CD14-positive monocyte (primary cell): ENCODE measurements at regions not wholly inside any gene's neighbourhood (a gene's known extent, or its start where the extent isn't known, plus 50 kb on each side); places are given as distances from the start of the nearest gene placed in this dataset.
"Not testable (repeated sequence)": the region's sequence is repeated elsewhere in the genome, so short reads cannot be mapped to it uniquely, and the experiment has no call there.

Experiments
- DNase-seq, 3 donors: peaks; one replicate each; pipeline ENCODE4 v3.0.0-alpha.2; 2011 to 2022
- H2AFZ ChIP-seq: 2 replicates; pipeline ENCODE4 v1.6.0; 2012; ENCODE audit warnings: mild to moderate bottlenecking, low read depth, low read length, inconsistent platforms; ENCODE audit not compliant: insufficient read depth, poor library complexity, severe bottlenecking
- H3K27ac ChIP-seq, 2 donors: 1 replicate in 1 of 2; 2 replicates in 1 of 2; pipeline ENCODE4 v1.5.1; 2012 to 2013; ENCODE audit warnings: low read length in 2 of 2, control low read depth in 1 of 2, inconsistent platforms in 1 of 2, low read depth in 1 of 2, mild to moderate bottlenecking in 1 of 2
- H3K27me3 ChIP-seq, 2 donors: one replicate each; pipeline versions ENCODE4 v1.6.0 to v1.6.1; 2011 to 2013; ENCODE audit warnings: low read length in 2 of 2; ENCODE audit not compliant: control insufficient read depth in 2 of 2, insufficient read depth in 2 of 2
- H3K36me3 ChIP-seq, 2 donors: replicated peaks in 1 of 2; 1 replicate in 1 of 2; 2 replicates in 1 of 2; pipeline versions ENCODE4 v1.5.1 to v1.6.1; 2012 to 2013; ENCODE audit warnings: low read length in 2 of 2, control low read depth in 1 of 2, inconsistent platforms in 1 of 2, mild to moderate bottlenecking in 1 of 2; ENCODE audit not compliant: insufficient read depth in 2 of 2, control insufficient read depth in 1 of 2
- H3K4me1 ChIP-seq, 2 donors: 1 replicate in 1 of 2; 2 replicates in 1 of 2; pipeline versions ENCODE4 v1.5.1 to v1.6.1; 2012 to 2013; ENCODE audit warnings: low read length in 2 of 2, control low read depth in 1 of 2, inconsistent platforms in 1 of 2, mild to moderate bottlenecking in 1 of 2, moderate library complexity in 1 of 2; ENCODE audit not compliant: insufficient read depth in 2 of 2, control insufficient read depth in 1 of 2
- H3K4me2 ChIP-seq: replicated peaks from 2 replicates; pipeline ENCODE3; 2012; ENCODE audit warnings: low read length, moderate library complexity, mild to moderate bottlenecking; ENCODE audit not compliant: poor library complexity, severe bottlenecking; ENCODE audit errors: extremely low read depth
- H3K4me3 ChIP-seq, 3 experiments: fragments of 200-600 bp in 1 of 3; sonication (generic) in 1 of 3; replicated peaks in 1 of 3; 1 replicate in 2 of 3; 2 replicates in 1 of 3; pipeline ENCODE4 v1.5.1; 2011 to 2013; ENCODE audit warnings: low read length in 3 of 3, mild to moderate bottlenecking in 3 of 3, control low read depth in 2 of 3, low read depth in 2 of 3, inconsistent platforms in 1 of 3, moderate library complexity in 1 of 3
- H3K79me2 ChIP-seq: 2 replicates; pipeline ENCODE4 v1.6.0; 2012; ENCODE audit warnings: mild to moderate bottlenecking, control low read depth, inconsistent platforms, low read length, moderate library complexity; ENCODE audit not compliant: insufficient read depth
- H3K9ac ChIP-seq: 2 replicates; pipeline ENCODE4 v1.6.0; 2017; ENCODE audit warnings: low read length, mild to moderate bottlenecking; ENCODE audit not compliant: insufficient read depth, poor library complexity, severe bottlenecking
- H3K9me3 ChIP-seq, 2 donors: replicated peaks in 1 of 2; 1 replicate in 1 of 2; 2 replicates in 1 of 2; pipeline versions ENCODE4 v1.5.1 to v1.6.1; 2012 to 2013; ENCODE audit warnings: low read length in 2 of 2, control low read depth in 1 of 2; ENCODE audit not compliant: control insufficient read depth in 1 of 2, insufficient read depth in 1 of 2
- H4K20me1 ChIP-seq: 2 replicates; pipeline ENCODE4 v1.6.0; 2012; ENCODE audit warnings: mild to moderate bottlenecking, low read length, control low read depth, moderate library complexity; ENCODE audit not compliant: insufficient read depth
- H3K27ac Mint-ChIP-seq, 7 donors: one replicate each; pipeline ENCODE4 v1.8.0; 2020; ENCODE audit warnings: mild to moderate bottlenecking in 7 of 7, mixed read lengths in 7 of 7, moderate library complexity in 6 of 7, inconsistent platforms in 2 of 7
- H3K27me3 Mint-ChIP-seq, 3 donors: one replicate each; pipeline ENCODE4 v1.8.0; 2021 to 2022; ENCODE audit warnings: low read depth in 3 of 3, mild to moderate bottlenecking in 3 of 3, mixed read lengths in 3 of 3, moderate library complexity in 3 of 3, inconsistent platforms in 1 of 3
- H3K36me3 Mint-ChIP-seq, 2 donors: one replicate each; pipeline ENCODE4 v1.8.0; 2020; ENCODE audit warnings: mixed read lengths in 2 of 2, inconsistent platforms in 1 of 2, mild to moderate bottlenecking in 1 of 2
- H3K4me1 Mint-ChIP-seq: one replicate; pipeline ENCODE4 v1.8.0; 2020; ENCODE audit warnings: mild to moderate bottlenecking, mixed read lengths
- H3K4me3 Mint-ChIP-seq, 2 donors: one replicate each; pipeline ENCODE4 v1.8.0; 2020; ENCODE audit warnings: mild to moderate bottlenecking in 2 of 2, mixed read lengths in 2 of 2, moderate library complexity in 1 of 2
- H3K9me3 Mint-ChIP-seq, 7 donors: one replicate each; pipeline ENCODE4 v1.8.0; 2020 to 2022; ENCODE audit warnings: mixed read lengths in 7 of 7, mild to moderate bottlenecking in 6 of 7, moderate library complexity in 6 of 7, inconsistent platforms in 2 of 7
- WGBS: methylation state at CpG from one replicate; pipeline ENCODE4 v1.1.5; 2013; ENCODE audit warnings: missing lambda C conversion rate; ENCODE audit not compliant: insufficient coverage; 5-methylcytosine and 5-hydroxymethylcytosine counted together
- intact Hi-C, 2 donors: fragments of 100-400 bp; cut with micrococcal nuclease; formaldehyde crosslinking; loops; one replicate each; pipeline versions ENCODE4 v1.15.0 to v1.15.1; 2023
- TF ChIP-seq, protein P1 (sequence below): fragments of 200-600 bp; IDR thresholded peaks from one replicate; pipeline ENCODE4 v1.8.0; 2022; ENCODE audit warnings: antibody characterized with exemption, mild to moderate bottlenecking

DNA sequence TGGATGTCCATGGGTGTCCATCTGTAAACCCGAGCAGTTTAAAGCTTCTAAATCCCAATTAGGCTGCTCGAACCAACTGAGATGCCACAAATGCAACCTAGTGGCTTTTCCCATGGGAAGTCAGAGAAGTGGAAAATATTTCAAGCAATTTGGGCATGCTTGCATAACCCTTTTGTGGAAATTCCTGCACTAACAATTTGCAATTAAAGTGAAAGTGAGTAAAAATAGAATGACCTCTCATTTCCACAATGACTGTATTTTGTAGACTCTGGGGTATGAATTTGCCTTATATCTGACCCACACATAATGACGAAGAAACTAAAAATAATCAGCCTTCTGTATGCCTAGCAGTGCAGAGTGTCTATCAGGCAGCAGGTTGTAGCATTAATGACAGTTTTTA is 91.8 kb upstream of the TSC22D1 start:
- no peak for DNase-seq
- H4K20me1 ChIP-seq, result no peaks in the 10 kb centered on the region
- H3K36me3 ChIP-seq, result no peaks in the 10 kb centered on the region
- no peak overlapping the region for H3K4me3 Mint-ChIP-seq
- H3K27ac Mint-ChIP-seq, result no peak overlapping the region
- H3K9me3 Mint-ChIP-seq, result peaks cover 0 to 2% (median 0%) of the 10 kb centered on the region in 7 donors
- TF ChIP-seq, protein P1, sequence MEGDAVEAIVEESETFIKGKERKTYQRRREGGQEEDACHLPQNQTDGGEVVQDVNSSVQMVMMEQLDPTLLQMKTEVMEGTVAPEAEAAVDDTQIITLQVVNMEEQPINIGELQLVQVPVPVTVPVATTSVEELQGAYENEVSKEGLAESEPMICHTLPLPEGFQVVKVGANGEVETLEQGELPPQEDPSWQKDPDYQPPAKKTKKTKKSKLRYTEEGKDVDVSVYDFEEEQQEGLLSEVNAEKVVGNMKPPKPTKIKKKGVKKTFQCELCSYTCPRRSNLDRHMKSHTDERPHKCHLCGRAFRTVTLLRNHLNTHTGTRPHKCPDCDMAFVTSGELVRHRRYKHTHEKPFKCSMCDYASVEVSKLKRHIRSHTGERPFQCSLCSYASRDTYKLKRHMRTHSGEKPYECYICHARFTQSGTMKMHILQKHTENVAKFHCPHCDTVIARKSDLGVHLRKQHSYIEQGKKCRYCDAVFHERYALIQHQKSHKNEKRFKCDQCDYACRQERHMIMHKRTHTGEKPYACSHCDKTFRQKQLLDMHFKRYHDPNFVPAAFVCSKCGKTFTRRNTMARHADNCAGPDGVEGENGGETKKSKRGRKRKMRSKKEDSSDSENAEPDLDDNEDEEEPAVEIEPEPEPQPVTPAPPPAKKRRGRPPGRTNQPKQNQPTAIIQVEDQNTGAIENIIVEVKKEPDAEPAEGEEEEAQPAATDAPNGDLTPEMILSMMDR, result no peak
- H3K27ac ChIP-seq, result no peak overlapping the region
- H3K79me2 ChIP-seq, result no peaks in the 10 kb centered on the region
- no peaks in the 10 kb centered on the region for H3K4me1 ChIP-seq
- H3K4me1 Mint-ChIP-seq, result no peaks in the 10 kb centered on the region
- intact Hi-C loops, result no loop called here
- H3K27me3 Mint-ChIP-seq, result peaks cover 0 to 3% (median 2%) of the 10 kb centered on the region in 3 donors
- H3K27me3 ChIP-seq, result no peaks in the 10 kb centered on the region
- no peak overlapping the region for H3K9ac ChIP-seq
- H3K4me2 ChIP-seq, result no peak overlapping the region
- no peaks in the 10 kb centered on the region for H3K36me3 Mint-ChIP-seq
- no peak overlapping the region for H3K4me3 ChIP-seq
- no CpG with 5 or more reads among the region's 3 CpGs for WGBS
- no peaks in the 10 kb centered on the region for H3K9me3 ChIP-seq
- no peak overlapping the region for H2AFZ ChIP-seq

DNA sequence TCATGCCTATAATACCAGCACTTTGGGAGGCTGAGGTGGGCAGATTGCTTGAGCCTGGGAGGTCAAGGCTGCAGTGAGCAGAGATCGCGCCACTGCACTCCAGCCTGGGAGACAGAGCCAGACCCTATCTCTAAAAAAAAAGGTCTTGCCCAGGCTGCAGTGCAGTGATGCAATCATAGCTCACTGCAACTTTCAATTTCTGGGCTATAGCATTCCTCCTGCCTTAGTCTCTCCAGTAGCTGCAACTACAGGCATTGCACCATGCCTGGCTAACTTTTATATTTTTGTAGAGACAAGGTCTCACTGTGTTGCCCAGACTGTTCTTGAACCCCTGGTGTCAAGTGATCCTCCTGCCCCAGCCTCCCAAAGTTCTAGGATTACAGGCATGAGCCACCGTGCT is 90.4 kb upstream of the TSC22D1 start:
- H3K4me1 ChIP-seq, H3K4me2 ChIP-seq, H3K27me3 ChIP-seq, H3K27ac ChIP-seq, H3K4me3 ChIP-seq, H3K9me3 ChIP-seq, H4K20me1 ChIP-seq, H3K9ac ChIP-seq, H3K36me3 Mint-ChIP-seq, H3K4me3 Mint-ChIP-seq, H3K36me3 ChIP-seq, H2AFZ ChIP-seq, H3K27me3 Mint-ChIP-seq, intact Hi-C loops, H3K27ac Mint-ChIP-seq, H3K9me3 Mint-ChIP-seq, DNase-seq, H3K79me2 ChIP-seq, H3K4me1 Mint-ChIP-seq: not testable (repeated sequence)
- 80% methylated on average over 2 of the region's 3 CpGs for WGBS
